ENCODE measurements at regions not wholly inside any gene's neighbourhood (a gene's known extent, or its start where the extent isn't known, plus 50 kb on each side); places are given as distances from the start of the nearest gene placed in this dataset.
"Not testable (repeated sequence)": the region's sequence is repeated elsewhere in the genome, so short reads cannot be mapped to it uniquely, and the experiment has no call there.

GRCh38 chr22:26914519-26915185 is 257.3 kb downstream of the MIAT start:
- DNase-seq (ENCODE audit: extremely low read depth, low read depth, low spot score), result no peak

GRCh38 chr22:26916236-26916635 is 258.8 kb downstream of the MIAT start:
- no peak for DNase-seq (ENCODE audit: extremely low read depth, low read depth, low spot score)

GRCh38 chr22:26918226-26918625 is 260.8 kb downstream of the MIAT start:
- DNase-seq (ENCODE audit: extremely low read depth, low read depth, low spot score), result no peak

GRCh38 chr22:26921726-26922125 is 264.3 kb downstream of the MIAT start:
- DNase-seq (ENCODE audit: extremely low read depth, low read depth, low spot score), result no peak

GRCh38 chr22:26922806-26923205 is 265.4 kb downstream of the MIAT start:
- no peak for DNase-seq (ENCODE audit: extremely low read depth, low read depth, low spot score)

GRCh38 chr22:26923531-26923930 is 266.1 kb downstream of the MIAT start:
- DNase-seq (ENCODE audit: extremely low read depth, low read depth, low spot score), result no peak

- no peak for DNase-seq (ENCODE audit: extremely low read depth, low read depth, low spot score)
Measured at GRCh38 chr22:26927821-26928220, 270.4 kb downstream of the MIAT start.

- no peak for DNase-seq (ENCODE audit: extremely low read depth, low read depth, low spot score)
Measured at GRCh38 chr22:26931471-26931870, 274.1 kb downstream of the MIAT start.

- no peak for DNase-seq (ENCODE audit: extremely low read depth, low read depth, low spot score)
Measured at GRCh38 chr22:26933105-26933590, 275.8 kb downstream of the MIAT start.

GRCh38 chr22:26937213-26937612 is 279.8 kb downstream of the MIAT start:
- no peak for DNase-seq (ENCODE audit: extremely low read depth, low read depth, low spot score)

- DNase-seq (ENCODE audit: extremely low read depth, low read depth, low spot score), result no peak
Measured at GRCh38 chr22:26939466-26939865, 282.1 kb downstream of the MIAT start.

GRCh38 chr22:26941896-26942636 is 284.7 kb downstream of the MIAT start:
- DNase-seq (ENCODE audit: extremely low read depth, low read depth, low spot score), result no peak

- DNase-seq (ENCODE audit: extremely low read depth, low read depth, low spot score), result no peak
Measured at GRCh38 chr22:26942637-26942957, 285.2 kb downstream of the MIAT start.

- DNase-seq (ENCODE audit: extremely low read depth, low read depth, low spot score), result no peak
Measured at GRCh38 chr22:26945565-26945964, 288.2 kb downstream of the MIAT start.

GRCh38 chr22:26949193-26949592 is 291.8 kb downstream of the MIAT start:
- no peak for DNase-seq (ENCODE audit: extremely low read depth, low read depth, low spot score)

GRCh38 chr22:26951139-26951538 is 293.8 kb downstream of the MIAT start:
- not testable (repeated sequence) for DNase-seq (ENCODE audit: extremely low read depth, low read depth, low spot score)

GRCh38 chr22:26952004-26952403 is 294.6 kb downstream of the MIAT start:
- no peak for DNase-seq (ENCODE audit: extremely low read depth, low read depth, low spot score)

- DNase-seq (ENCODE audit: extremely low read depth, low read depth, low spot score), result no peak
Measured at GRCh38 chr22:26952451-26953011, 295.1 kb downstream of the MIAT start.

- DNase-seq (ENCODE audit: extremely low read depth, low read depth, low spot score), result no peak
Measured at GRCh38 chr22:26953012-26953883, 295.9 kb downstream of the MIAT start.

GRCh38 chr22:26956371-26956770 is 299.0 kb downstream of the MIAT start:
- DNase-seq (ENCODE audit: extremely low read depth, low read depth, low spot score), result no peak

GRCh38 chr22:26957176-26957575 is 299.8 kb downstream of the MIAT start:
- no peak for DNase-seq (ENCODE audit: extremely low read depth, low read depth, low spot score)

Data from glomerular endothelial cell (primary cell).